GM18498 (cell line): ENCODE measurements at regions not wholly inside any gene's neighbourhood (a gene's known extent, or its start where the extent isn't known, plus 50 kb on each side); places are given as distances from the start of the nearest gene placed in this dataset.
"Not testable (repeated sequence)": the region's sequence is repeated elsewhere in the genome, so short reads cannot be mapped to it uniquely, and the experiment has no call there.

Experiments used
- ATAC-seq: cut with Tn5 transposase; IDR thresholded peaks from one replicate; pipeline ENCODE4 v1.9.1; 2021; ENCODE audit warnings: mild to moderate bottlenecking, moderate library complexity; ENCODE audit not compliant: unreplicated experiment

- no peak for ATAC-seq
Measured at GRCh38 chr4:116055857-116056827, 942.7 kb upstream of the NDST4 start.

GRCh38 chr4:116027311-116027710 lies 913.9 kb upstream of the NDST4 start:
- ATAC-seq, result no peak

DNA sequence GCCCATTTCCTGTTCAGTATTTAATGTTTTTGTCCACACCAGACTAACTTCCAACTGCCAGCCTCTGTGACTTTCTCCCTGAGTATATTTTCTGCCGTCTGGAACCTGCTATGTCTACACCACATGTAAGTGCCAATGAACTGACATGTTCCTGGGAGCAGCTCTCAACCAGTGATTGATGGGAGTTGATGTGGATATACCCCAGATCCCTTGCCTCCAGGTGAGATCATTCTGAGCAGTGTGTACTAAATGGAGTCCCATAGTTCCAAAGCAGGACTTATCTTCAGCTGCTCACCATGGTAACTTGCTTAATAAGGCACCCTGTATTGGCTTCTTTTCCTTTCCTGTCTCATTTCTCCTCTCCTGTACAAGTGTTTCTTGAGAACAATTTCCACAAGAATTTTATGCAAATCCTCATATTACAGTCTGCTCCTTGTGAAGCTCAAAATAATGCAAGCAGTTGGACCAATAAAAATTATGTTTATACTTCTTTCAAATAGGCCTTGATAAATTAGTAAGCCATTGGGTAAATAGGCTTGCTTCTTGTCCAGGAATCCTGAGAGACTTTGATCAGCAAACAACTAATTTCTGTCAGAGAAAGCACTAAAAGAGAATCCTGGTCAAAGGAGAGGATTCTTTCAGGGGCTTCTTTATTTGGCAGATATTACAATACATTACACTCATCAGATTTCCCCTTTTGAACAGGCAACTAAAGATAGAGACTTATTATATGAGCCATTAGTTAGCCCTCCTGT lies 911.7 kb upstream of the NDST4 start:
- ATAC-seq, result no peak

DNA sequence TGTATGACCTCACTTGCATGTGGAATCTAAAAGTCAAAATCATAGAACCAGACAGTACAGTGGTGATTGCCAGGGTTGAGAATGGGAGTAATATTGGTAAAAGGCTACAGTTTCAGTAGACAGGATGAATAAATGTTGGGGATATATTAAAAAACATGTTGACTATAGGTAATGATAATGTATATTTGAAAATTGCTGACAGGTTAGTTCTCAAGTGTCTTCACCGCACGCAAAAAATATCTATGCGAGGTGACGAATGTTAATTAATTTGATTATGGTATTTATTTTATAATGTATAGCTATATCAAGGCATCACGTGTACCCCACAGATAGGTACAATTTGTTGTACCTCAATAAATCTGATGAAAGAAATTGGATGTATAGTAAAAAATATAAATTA lies 909.6 kb upstream of the NDST4 start:
- ATAC-seq, result no peak

DNA sequence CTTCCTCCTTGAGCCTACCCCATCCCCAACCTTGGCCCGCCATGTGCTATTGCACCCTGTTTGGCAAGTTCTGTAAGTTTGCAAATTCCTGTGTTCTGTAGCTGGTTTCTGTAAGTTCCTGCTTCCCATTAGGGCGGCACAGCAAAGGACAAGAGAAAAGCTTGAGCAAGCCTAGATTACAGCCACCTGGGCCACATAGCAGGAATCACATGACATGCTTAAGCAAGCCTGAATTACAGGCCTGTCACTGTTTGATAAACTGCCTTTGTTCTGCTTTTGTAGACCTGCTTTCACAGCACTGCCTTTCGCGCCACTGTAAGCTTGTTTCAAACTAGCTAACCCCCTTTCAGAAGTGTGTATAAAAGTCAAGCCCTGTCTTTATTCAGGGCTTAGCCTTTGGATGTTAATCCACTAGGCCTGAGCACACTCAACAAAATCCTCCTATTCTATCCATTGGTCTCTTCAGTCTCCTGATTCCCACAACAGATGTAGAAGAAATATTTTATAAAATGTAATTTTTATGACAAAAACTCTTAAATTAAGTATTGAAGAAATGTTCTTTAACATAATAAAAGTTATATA lies 906.8 kb upstream of the NDST4 start:
- ATAC-seq, result no peak

DNA sequence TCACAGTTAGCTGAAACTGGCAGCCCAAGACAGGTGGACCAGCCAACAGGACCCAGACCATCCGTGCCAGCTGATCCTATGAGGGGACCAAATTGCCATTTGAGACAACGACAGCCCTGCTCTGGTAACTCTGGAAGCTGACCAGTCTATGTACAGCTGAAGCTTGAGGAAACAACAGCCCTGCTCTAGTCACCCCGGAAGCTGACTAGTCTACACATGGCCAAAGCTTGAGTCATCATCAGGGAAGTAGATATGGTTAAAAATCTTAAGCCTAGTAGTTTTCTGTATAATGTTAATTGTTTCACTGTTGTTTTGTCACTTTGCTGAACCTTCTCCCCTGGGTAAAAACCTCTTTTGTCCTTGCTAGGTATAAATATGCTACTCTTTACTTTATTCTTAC lies 905.4 kb upstream of the NDST4 start:
- ATAC-seq, result no peak

GRCh38 chr4:116016201-116016600 lies 902.8 kb upstream of the NDST4 start:
- no peak for ATAC-seq

DNA sequence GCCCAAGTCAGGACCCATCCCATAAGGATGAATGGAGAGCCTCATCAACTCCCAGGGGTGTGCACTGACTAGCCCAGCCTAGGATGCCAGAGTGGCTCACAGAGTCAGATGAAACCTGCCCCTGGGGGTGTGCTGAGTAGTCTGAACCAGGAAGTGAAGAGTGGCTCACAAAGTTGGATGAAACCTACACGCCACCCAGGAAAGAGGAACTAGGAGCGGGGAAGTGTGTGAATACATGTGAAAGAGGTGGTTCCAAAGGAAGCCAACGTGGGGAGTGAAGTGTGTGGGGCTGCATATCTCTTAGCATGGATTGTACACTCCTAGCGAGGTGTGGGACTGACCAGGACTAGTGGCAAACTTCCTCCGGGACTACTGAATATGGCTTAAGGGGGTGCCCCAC lies 902.1 kb upstream of the NDST4 start:
- ATAC-seq, result no peak

- ATAC-seq, result no peak
Measured at GRCh38 chr4:116015062-116015461, 901.6 kb upstream of the NDST4 start.

- no peak for ATAC-seq
Measured at GRCh38 chr4:116010923-116011322, 897.5 kb upstream of the NDST4 start.

GRCh38 chr4:116005806-116006088 lies 892.3 kb upstream of the NDST4 start:
- ATAC-seq, result no peak

DNA sequence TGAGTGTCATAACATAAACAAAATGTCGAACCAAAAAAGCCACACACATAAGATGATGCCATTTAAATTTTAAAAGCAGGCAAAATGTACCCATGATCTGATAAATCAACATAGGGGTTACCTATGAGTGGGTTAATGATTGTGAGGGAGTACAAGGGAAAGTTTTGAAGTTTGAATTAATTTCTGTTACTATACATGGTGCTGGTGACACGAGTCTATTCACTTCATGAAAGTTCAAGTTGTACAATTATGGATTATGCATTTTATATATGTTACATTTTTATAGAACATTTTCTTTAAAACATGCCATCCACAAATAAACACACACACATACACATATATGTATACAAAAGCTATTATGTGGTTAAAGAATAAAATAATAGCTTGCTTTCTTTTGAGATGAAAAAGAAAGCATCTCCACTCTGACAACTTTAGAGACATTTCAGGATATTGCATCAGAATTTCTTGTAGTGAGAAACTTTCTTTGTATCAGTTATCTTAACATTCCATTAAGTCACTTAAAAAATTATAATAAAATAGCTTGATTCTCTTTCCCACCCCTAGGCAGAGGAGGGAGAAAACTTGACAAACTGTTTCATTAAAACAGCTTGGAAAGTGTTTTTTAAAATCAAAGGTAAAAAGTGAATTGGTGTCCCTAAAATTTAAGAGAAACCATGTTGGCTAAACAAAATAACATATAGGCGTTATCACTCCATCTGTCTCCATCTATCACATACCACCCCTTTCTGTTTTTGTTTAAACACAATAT lies 891.8 kb upstream of the NDST4 start:
- ATAC-seq, result no peak

DNA sequence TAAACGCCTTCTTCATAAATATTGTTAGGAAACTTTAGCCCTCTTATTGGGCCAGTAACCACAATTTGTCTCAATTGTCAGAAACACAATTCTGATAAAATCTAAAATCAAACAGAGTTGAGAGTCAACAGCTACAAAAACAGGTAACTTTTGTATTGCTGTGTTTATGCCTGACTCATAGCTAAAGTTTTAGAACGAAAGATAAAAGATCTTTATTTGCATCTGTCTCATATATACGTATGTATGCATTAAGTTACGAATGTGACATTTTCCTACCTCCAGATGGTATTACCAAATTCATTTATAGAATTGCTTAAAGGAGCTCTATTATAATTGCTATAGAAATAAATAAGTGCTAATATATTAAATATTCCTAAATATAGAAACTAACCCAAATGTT lies 887.9 kb upstream of the NDST4 start:
- ATAC-seq, result no peak

GRCh38 chr4:115986573-115986972 lies 873.2 kb upstream of the NDST4 start:
- no peak for ATAC-seq

DNA sequence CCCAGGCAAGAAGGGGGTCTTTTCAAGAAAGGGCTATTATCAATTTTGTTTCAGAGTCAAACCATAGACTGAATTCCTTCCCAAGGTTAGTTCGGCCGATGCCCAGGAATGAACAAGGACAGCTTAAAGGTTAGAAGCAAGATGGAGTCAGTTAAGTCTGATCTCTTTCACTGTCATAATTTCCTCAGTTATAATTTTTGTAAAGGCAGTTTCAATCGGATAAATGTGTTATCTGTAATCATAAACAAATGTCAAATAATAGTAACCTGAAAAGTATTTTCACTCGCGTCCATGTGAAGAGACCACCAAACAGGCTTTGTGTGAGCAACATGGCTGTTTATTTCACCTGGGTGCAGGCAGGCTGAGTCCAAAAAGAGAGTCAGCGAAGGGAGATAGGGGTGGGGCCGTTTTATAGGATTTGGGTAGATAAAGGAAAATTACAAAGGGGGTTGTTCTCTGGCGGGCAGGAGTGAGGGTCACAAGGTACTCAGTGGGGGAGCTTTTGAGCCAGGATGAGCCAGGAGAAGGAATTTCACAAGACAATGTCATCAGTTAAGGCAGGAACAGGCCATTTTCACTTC lies 862.1 kb upstream of the NDST4 start:
- ATAC-seq, result not testable (repeated sequence)

GRCh38 chr4:115973768-115974167 lies 860.3 kb upstream of the NDST4 start:
- no peak for ATAC-seq

- no peak for ATAC-seq
Measured at GRCh38 chr4:115972967-115973366, 859.5 kb upstream of the NDST4 start.

GRCh38 chr4:115970859-115971258 lies 857.4 kb upstream of the NDST4 start:
- ATAC-seq, result no peak

DNA sequence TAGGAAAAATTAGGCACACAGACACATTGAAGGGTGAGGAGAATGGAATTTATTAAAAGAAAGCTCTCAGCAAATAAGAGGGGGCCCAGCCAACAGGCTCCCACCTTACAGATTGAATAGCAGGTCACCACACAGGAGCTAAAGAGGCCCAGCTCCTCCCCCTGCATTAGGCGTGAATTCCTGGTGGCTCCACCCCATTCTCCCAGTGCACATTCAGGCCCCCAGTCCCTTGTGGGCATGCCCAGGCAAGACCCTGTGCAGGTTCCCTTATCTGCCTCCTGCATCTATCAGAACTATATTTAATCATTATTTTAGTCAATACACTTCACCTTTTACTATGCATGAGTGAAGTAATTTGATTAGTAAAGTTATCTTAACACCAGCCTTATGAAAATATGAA lies 856.3 kb upstream of the NDST4 start:
- ATAC-seq, result no peak

DNA sequence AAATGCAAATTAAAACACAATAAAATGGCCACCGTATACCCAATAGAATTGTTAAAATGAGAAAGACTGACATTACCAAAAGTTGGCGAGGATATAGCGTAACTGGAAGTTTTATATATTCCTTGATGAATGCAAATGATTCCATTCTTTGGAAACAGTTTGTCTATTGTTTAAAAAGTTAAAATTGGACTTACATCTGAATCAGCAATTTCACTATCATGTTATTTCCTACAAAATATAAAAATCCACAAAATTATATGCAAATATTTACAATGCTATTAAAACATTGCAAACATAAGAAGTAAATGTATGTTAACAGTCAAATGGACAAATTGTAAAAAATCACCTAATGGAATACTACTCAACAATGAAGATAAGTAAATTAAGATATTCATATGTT lies 852.2 kb upstream of the NDST4 start:
- ATAC-seq, result no peak
